Parathyroid adenoma (tissue), 2 donors: ENCODE measurements at regions not wholly inside any gene's neighbourhood (a gene's known extent, or its start where the extent isn't known, plus 50 kb on each side); places are given as distances from the start of the nearest gene placed in this dataset.

Experiments used
- H2AFZ ChIP-seq: fragments of 300-600 bp; sonication (generic); one replicate; pipeline ENCODE4 v1.7.0; 2017; ENCODE audit warnings: antibody characterized with exemption, mild to moderate bottlenecking
- H3K27ac ChIP-seq: fragments of 300-600 bp; sonication (generic); one replicate; pipeline ENCODE4 v1.7.0; 2017
- H3K27me3 ChIP-seq: fragments of 300-600 bp; sonication (generic); one replicate; pipeline ENCODE4 v1.7.0; 2017; ENCODE audit warnings: low read length; ENCODE audit not compliant: control insufficient read depth, insufficient read depth
- H3K36me3 ChIP-seq: fragments of 300-600 bp; sonication (generic); one replicate; pipeline ENCODE4 v1.7.0; 2017; ENCODE audit warnings: low read length; ENCODE audit not compliant: control insufficient read depth, insufficient read depth
- H3K4me1 ChIP-seq: fragments of 300-600 bp; sonication (generic); one replicate; pipeline ENCODE4 v1.7.0; 2017; ENCODE audit warnings: control low read depth
- H3K4me2 ChIP-seq: fragments of 300-600 bp; sonication (generic); one replicate; pipeline ENCODE4 v1.7.0; 2017; ENCODE audit warnings: low read length
- H3K4me3 ChIP-seq: fragments of 300-600 bp; sonication (generic); one replicate; pipeline ENCODE4 v1.7.0; 2017; ENCODE audit warnings: low read depth, low read length
- H3K79me2 ChIP-seq: fragments of 300-600 bp; sonication (generic); one replicate; pipeline ENCODE4 v1.7.0; 2017; ENCODE audit warnings: control low read depth
- H3K9ac ChIP-seq: fragments of 300-600 bp; sonication (generic); one replicate; pipeline ENCODE4 v1.7.0; 2017; ENCODE audit warnings: mild to moderate bottlenecking
- H3K9me3 ChIP-seq: fragments of 300-600 bp; sonication (generic); one replicate; pipeline ENCODE4 v1.7.0; 2017; ENCODE audit warnings: low read length; ENCODE audit not compliant: control insufficient read depth
- CTCF ChIP-seq: fragments of 300-600 bp; sonication (generic); IDR thresholded peaks from one replicate; pipeline ENCODE4 v1.7.0; 2017; ENCODE audit warnings: antibody characterized with exemption, mild to moderate bottlenecking
- donor health status: primary hyperparathyroidism.

GRCh38 chr11:106233191-106233590 is 155.7 kb downstream of the AASDHPPT start:
- Histone ChIP-seq H3K4me3 (no peak overlapping the region), H2AFZ (no peak overlapping the region), H3K27me3 (no peaks in the 10 kb centered on the region), H3K79me2 (no peaks in the 10 kb centered on the region), H3K4me2 (no peak overlapping the region), H3K27ac (no peak overlapping the region), H3K4me1 (no peaks in the 10 kb centered on the region), H3K9me3 (no peaks in the 10 kb centered on the region), H3K9ac (no peak overlapping the region), H3K36me3 (no peaks in the 10 kb centered on the region)
- no peak for TF ChIP-seq CTCF

- Histone ChIP-seq H3K36me3 (no peaks in the 10 kb centered on the region), H3K4me1 (no peaks in the 10 kb centered on the region), H3K4me3 (no peak overlapping the region), H3K79me2 (no peaks in the 10 kb centered on the region), H3K9me3 (no peaks in the 10 kb centered on the region), H3K27ac (no peak overlapping the region), H3K27me3 (no peaks in the 10 kb centered on the region), H3K9ac (no peak overlapping the region), H2AFZ (no peak overlapping the region), H3K4me2 (no peak overlapping the region)
- TF ChIP-seq CTCF = no peak
Measured at GRCh38 chr11:106234794-106235193, 157.3 kb downstream of the AASDHPPT start.

- H3K9ac ChIP-seq = no peak overlapping the region
- no peaks in the 10 kb centered on the region for H3K9me3 ChIP-seq
- H3K27ac ChIP-seq = no peak overlapping the region
- no peaks in the 10 kb centered on the region for H3K4me1 ChIP-seq
- H3K4me3 ChIP-seq = no peak overlapping the region
- no peaks in the 10 kb centered on the region for H3K27me3 ChIP-seq
- H3K4me2 ChIP-seq = no peak overlapping the region
- H3K79me2 ChIP-seq = no peaks in the 10 kb centered on the region
- no peaks in the 10 kb centered on the region for H3K36me3 ChIP-seq
- no peak for TF ChIP-seq CTCF
- no peak overlapping the region for H2AFZ ChIP-seq
Measured at GRCh38 chr11:106236295-106236694, 158.8 kb downstream of the AASDHPPT start.

GRCh38 chr11:106238704-106239360 is 161.4 kb downstream of the AASDHPPT start:
- no peak overlapping the region for H2AFZ ChIP-seq
- H3K9me3 ChIP-seq = no peaks in the 10 kb centered on the region
- no peak overlapping the region for H3K4me3 ChIP-seq
- no peak overlapping the region for H3K27ac ChIP-seq
- no peak overlapping the region for H3K4me2 ChIP-seq
- no peaks in the 10 kb centered on the region for H3K36me3 ChIP-seq
- H3K79me2 ChIP-seq = no peaks in the 10 kb centered on the region
- H3K4me1 ChIP-seq = no peaks in the 10 kb centered on the region
- TF ChIP-seq CTCF = no peak
- no peaks in the 10 kb centered on the region for H3K27me3 ChIP-seq
- no peak overlapping the region for H3K9ac ChIP-seq

- H3K79me2 ChIP-seq = no peaks in the 10 kb centered on the region
- TF ChIP-seq CTCF = no peak
- no peaks in the 10 kb centered on the region for H3K4me1 ChIP-seq
- H3K27ac ChIP-seq = no peak overlapping the region
- no peaks in the 10 kb centered on the region for H3K27me3 ChIP-seq
- H3K9ac ChIP-seq = no peak overlapping the region
- no peak overlapping the region for H3K4me2 ChIP-seq
- H3K9me3 ChIP-seq = no peaks in the 10 kb centered on the region
- no peak overlapping the region for H3K4me3 ChIP-seq
- H3K36me3 ChIP-seq = no peaks in the 10 kb centered on the region
- no peak overlapping the region for H2AFZ ChIP-seq
Measured at GRCh38 chr11:106241601-106242257, 164.3 kb downstream of the AASDHPPT start.
